Cardiac fibroblast (primary cell): ENCODE measurements at regions not wholly inside any gene's neighbourhood (a gene's known extent, or its start where the extent isn't known, plus 50 kb on each side); places are given as distances from the start of the nearest gene placed in this dataset.

ENCODE experiments used
- DNase-seq, 2 donors: peaks; one replicate each; pipeline versions ENCODE4 v3.0.0 to v3.0.0-alpha.2; 2010; ENCODE audit warnings: low read depth in 2 of 2
- H3K4me3 ChIP-seq, 2 donors: replicated peaks in 1 of 2; 1 replicate in 1 of 2; 2 replicates in 1 of 2; pipeline ENCODE4 v1.5.1; 2011; ENCODE audit warnings: low read depth in 2 of 2, low read length in 2 of 2, mild to moderate bottlenecking in 2 of 2, moderate library complexity in 1 of 2
- TF ChIP-seq, protein P1 (sequence below): IDR thresholded peaks from one replicate; pipeline ENCODE4 v1.5.1; 2011; ENCODE audit warnings: low read depth, mild to moderate bottlenecking, low read length, inconsistent platforms

GRCh38 chr22:42217752-42218280, 52.6 kb downstream of the TCF20 start:
- TF ChIP-seq, protein P1, sequence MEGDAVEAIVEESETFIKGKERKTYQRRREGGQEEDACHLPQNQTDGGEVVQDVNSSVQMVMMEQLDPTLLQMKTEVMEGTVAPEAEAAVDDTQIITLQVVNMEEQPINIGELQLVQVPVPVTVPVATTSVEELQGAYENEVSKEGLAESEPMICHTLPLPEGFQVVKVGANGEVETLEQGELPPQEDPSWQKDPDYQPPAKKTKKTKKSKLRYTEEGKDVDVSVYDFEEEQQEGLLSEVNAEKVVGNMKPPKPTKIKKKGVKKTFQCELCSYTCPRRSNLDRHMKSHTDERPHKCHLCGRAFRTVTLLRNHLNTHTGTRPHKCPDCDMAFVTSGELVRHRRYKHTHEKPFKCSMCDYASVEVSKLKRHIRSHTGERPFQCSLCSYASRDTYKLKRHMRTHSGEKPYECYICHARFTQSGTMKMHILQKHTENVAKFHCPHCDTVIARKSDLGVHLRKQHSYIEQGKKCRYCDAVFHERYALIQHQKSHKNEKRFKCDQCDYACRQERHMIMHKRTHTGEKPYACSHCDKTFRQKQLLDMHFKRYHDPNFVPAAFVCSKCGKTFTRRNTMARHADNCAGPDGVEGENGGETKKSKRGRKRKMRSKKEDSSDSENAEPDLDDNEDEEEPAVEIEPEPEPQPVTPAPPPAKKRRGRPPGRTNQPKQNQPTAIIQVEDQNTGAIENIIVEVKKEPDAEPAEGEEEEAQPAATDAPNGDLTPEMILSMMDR, result no peak
- no peak overlapping the region for H3K4me3 ChIP-seq

GRCh38 chr22:42217019-42217751, 53.3 kb downstream of the TCF20 start:
- DNase-seq, result no peak
- TF ChIP-seq, protein P1, result no peak
- H3K4me3 ChIP-seq, result no peak overlapping the region

More at GRCh38 chr22:42217752-42218280, 52.6 kb downstream of the TCF20 start:
- DNase-seq, result peak in 1 of 2 donors; percentile 2

DNA sequence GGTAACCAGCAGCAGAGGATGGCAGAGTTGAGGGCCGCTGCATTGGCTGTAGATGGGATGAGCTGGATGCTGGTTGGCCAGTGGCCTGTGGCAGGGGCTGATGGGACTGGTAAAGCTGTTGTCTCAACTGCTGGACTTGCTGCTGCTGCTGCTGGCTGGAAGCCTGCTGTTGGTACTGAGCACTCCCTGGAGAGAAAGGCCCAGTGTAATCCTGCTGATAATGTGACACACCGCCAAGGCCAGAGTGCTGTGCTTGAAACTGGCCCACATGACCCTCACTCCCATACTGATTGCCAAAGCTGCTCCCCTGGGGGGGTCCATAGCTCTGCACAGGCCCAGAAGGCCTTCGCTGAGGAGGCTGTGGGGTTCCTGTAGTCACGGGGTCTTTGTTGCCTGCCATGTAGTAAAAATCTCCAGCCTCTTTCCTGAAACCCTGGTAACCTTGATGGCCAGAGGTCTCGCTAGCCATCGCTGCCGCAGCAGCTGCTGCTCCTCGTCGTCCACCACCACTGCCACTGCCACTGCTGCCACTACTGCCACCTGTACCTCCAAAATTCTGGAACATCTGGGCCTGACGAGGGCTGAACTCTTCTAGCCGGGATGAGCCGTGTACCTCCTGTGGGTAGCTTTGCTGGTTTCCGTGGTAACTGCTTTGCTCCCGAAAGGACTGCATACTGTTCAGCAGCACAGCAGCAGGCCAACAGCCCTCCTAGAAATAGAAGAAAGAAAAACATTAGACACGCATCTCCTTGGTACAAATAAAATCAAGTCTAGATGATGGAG, 55.6 kb downstream of the TCF20 start:
- H3K4me3 ChIP-seq, result no peak overlapping the region
- TF ChIP-seq, protein P1, result no peak
- DNase-seq, result no peak

- H3K4me3 ChIP-seq, result no peak overlapping the region
- DNase-seq, result no peak
Measured at GRCh38 chr22:42208362-42208761, 62.1 kb downstream of the TCF20 start.

DNA sequence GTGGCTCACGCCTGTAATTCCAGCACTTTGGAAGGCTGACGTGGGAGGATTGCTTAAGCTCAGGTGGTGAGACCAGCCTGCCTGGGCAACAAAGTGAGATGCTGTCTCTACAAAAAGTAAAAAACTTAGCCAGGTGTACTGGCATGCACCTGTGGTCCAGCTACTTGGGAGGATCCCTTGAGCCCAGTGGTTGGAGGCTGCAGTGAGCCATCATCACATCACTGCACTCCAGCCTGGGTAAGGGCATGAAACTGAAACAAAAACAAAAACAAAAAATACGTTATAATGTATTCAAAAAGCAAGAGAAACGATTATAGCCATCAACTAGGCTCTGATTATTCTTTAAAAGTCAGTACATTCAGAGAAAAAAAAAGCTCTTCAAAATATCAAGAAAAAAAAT, 62.5 kb downstream of the TCF20 start:
- no peak for DNase-seq
- H3K4me3 ChIP-seq, result no peak overlapping the region
- TF ChIP-seq, protein P1, result no peak

More at GRCh38 chr22:42208362-42208761, 62.1 kb downstream of the TCF20 start:
- TF ChIP-seq, protein P1, result no peak

GRCh38 chr22:42203609-42204008, 66.8 kb downstream of the TCF20 start:
- DNase-seq, result no peak
- TF ChIP-seq, protein P1, result no peak

More at GRCh38 chr22:42203609-42204008, 66.8 kb downstream of the TCF20 start:
- H3K4me3 ChIP-seq, result no peak overlapping the region
